ENCODE measurements at regions not wholly inside any gene's neighbourhood (a gene's known extent, or its start where the extent isn't known, plus 50 kb on each side); places are given as distances from the start of the nearest gene placed in this dataset.

DNA sequence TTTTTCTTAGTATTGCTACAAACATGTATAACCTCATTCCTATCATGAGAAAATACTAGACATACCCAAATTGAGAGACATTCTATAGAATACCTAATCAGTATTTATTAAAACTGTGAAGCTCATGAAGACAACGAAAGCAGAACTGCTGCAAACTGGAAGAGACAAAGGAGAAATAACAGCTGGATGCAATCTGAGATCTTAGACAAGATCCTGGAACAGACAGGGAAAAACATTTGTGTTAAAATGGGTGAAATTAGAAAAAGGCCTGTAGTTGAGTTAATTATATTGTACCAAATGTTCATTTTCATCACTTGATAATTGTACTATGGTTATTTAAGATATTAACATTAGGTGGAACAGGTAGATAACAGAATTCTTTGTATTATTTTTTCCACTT, 392.0 kb downstream of the PLPP3 start:
- no peak overlapping the region for H3K27ac ChIP-seq (ENCODE audit: low read depth in 1 of 2, low read length in 2 of 2)
- H3K9me3 ChIP-seq (ENCODE audit: control insufficient read depth, low read length), result no peaks in the 10 kb centered on the region
- no peaks in the 10 kb centered on the region for H3K4me1 ChIP-seq (ENCODE audit: control insufficient read depth in 1 of 2, insufficient read depth in 2 of 2, low read length in 2 of 2)
- no peak for DNase-seq
- no peak for ATAC-seq (ENCODE audit: low FRiP score)
- intact Hi-C loops (cut with DNase I), result no loop called here
- WGBS, 2 donors, result 80 to 86% methylated on average over 1 of the region's 1 CpG
- H3K4me3 ChIP-seq (ENCODE audit: low read length in 2 of 2), result no peak overlapping the region
- no peaks in the 10 kb centered on the region for H3K27me3 ChIP-seq (ENCODE audit: control insufficient read depth in 1 of 2, insufficient read depth in 2 of 2, low read length in 1 of 2)
- H3K36me3 ChIP-seq (ENCODE audit: control insufficient read depth in 1 of 2, insufficient read depth in 2 of 2, low read length in 1 of 2), result no peaks in the 10 kb centered on the region

DNA sequence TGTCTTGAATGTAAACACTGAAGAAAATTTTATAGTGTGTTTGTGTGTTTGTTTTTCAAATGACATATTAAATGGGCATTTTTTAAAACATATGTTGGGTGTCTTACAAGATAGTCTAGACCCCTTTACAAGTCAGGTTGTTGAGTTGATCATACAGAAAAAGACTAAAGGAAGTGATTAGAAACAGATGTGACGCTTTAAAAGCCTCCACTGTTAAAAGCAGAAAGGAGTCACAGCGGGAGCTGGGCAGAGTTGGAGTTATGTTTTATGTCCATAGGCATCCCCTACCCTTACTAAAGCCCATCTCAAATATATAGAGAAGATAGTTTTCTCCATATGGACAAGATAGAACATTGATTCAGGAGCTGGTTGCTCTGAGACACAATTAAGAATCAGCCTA, 393.9 kb downstream of the PLPP3 start:
- no peaks in the 10 kb centered on the region for H3K36me3 ChIP-seq (ENCODE audit: control insufficient read depth in 1 of 2, insufficient read depth in 2 of 2, low read length in 1 of 2)
- intact Hi-C loops (cut with DNase I), result no loop called here
- 92 to 97% methylated on average over 2 of the region's 2 CpGs for WGBS, 2 donors
- H3K27ac ChIP-seq (ENCODE audit: low read depth in 1 of 2, low read length in 2 of 2), result no peak overlapping the region
- no peak for DNase-seq
- ATAC-seq (ENCODE audit: low FRiP score), result no peak
- H3K4me3 ChIP-seq (ENCODE audit: low read length in 2 of 2), result no peak overlapping the region
- H3K4me1 ChIP-seq (ENCODE audit: control insufficient read depth in 1 of 2, insufficient read depth in 2 of 2, low read length in 2 of 2), result no peaks in the 10 kb centered on the region
- H3K27me3 ChIP-seq (ENCODE audit: control insufficient read depth in 1 of 2, insufficient read depth in 2 of 2, low read length in 1 of 2), result no peaks in the 10 kb centered on the region
- no peaks in the 10 kb centered on the region for H3K9me3 ChIP-seq (ENCODE audit: control insufficient read depth, low read length)

DNA sequence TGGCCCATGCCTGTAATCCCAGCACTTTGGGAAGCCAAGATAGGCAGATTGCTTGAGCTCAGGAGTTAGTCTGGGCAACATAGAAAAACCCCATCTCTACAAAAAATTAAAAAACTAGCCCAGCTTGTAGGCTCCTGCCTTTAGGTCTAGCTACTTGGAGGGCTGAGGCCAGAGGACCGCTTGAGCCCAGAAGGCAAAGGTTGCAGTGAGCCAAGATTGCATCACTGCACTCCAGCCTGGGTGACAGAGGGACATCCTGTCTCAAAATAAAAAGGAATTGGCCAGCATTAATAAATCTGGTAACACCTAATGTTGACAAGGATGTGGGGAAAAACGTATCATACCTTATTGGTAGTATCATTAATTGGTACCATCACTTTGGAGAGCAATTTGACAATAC, 396.2 kb downstream of the PLPP3 start:
- DNase-seq, result no peak
- Histone ChIP-seq H3K27me3 (ENCODE audit: control insufficient read depth in 1 of 2, insufficient read depth in 2 of 2, low read length in 1 of 2) (no peaks in the 10 kb centered on the region), H3K4me3 (ENCODE audit: low read length in 2 of 2) (no peak overlapping the region), H3K36me3 (ENCODE audit: control insufficient read depth in 1 of 2, insufficient read depth in 2 of 2, low read length in 1 of 2) (no peaks in the 10 kb centered on the region), H3K9me3 (ENCODE audit: control insufficient read depth, low read length) (no peaks in the 10 kb centered on the region), H3K4me1 (ENCODE audit: control insufficient read depth in 1 of 2, insufficient read depth in 2 of 2, low read length in 2 of 2) (no peaks in the 10 kb centered on the region), H3K27ac (ENCODE audit: low read depth in 1 of 2, low read length in 2 of 2) (no peak overlapping the region)
- intact Hi-C loops (cut with DNase I), result no loop called here
- WGBS, 2 donors, result 90 to 97% methylated on average over 2 of the region's 2 CpGs
- ATAC-seq (ENCODE audit: low FRiP score), result no peak

DNA sequence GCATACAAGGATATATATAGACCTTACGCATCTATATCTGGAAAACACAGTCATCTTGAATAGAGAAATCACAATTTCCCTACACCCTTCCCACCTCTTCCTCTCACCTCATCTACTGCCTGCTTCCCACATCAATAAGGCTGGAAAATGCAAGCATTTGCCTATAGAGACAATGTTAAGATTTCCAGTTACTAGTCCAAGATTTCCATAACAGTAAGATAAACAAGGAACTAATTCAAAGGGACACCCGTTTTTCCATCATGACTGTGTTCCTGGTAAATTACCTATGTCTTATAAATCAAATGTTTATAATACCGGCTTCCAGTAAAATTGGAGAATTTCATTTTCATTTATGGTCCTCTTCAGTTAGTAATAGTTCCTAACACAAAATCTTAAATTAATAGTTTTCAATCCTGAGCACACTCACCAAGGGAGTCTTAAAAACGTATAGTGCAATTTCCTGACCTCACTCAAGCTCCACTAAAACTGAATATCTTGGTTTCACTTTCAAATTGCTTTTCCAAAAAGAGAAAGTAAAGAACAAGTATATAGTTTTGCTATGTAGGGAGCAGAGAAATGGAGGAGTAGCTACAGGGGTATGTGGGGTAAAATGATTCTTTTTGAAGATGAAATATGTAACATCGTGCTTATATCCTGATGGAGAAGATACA, 398.7 kb downstream of the PLPP3 start:
- H3K4me1 ChIP-seq (ENCODE audit: control insufficient read depth in 1 of 2, insufficient read depth in 2 of 2, low read length in 2 of 2), result no peaks in the 10 kb centered on the region
- ATAC-seq (ENCODE audit: low FRiP score) (no peak), DNase-seq (no peak)
- WGBS, 2 donors, result 45 to 48% methylated on average over 5 of the region's 5 CpGs
- intact Hi-C loops (cut with DNase I), result no loop called here
- no peak overlapping the region for H3K27ac ChIP-seq (ENCODE audit: low read depth in 1 of 2, low read length in 2 of 2)
- H3K4me3 ChIP-seq (ENCODE audit: low read length in 2 of 2), result peak overlapping the region; percentile 26 to 32
- no peaks in the 10 kb centered on the region for H3K27me3 ChIP-seq (ENCODE audit: control insufficient read depth in 1 of 2, insufficient read depth in 2 of 2, low read length in 1 of 2)
- no peaks in the 10 kb centered on the region for H3K36me3 ChIP-seq (ENCODE audit: control insufficient read depth in 1 of 2, insufficient read depth in 2 of 2, low read length in 1 of 2)
- no peaks in the 10 kb centered on the region for H3K9me3 ChIP-seq (ENCODE audit: control insufficient read depth, low read length)

DNA sequence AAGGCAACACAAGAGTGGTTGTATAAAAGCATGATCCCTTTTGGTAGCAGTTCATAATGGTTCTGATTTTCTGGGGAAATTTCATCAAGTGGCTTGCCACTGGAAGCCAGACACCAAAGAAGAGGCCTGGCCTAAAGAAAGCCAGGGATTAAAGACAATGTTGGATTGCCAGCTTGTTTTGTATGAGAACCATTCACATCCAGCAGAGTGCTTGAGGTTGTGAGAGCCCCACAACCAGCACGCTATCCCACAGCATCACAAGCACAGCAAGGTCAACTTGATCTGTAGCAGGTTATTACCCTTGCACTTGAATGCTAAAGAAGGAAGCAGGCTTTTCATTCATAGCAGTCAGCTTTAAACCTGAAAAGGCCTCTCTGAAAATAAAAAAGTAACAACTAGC, 399.8 kb downstream of the PLPP3 start:
- ATAC-seq (ENCODE audit: low FRiP score), result no peak
- H3K9me3 ChIP-seq (ENCODE audit: control insufficient read depth, low read length), result no peaks in the 10 kb centered on the region
- WGBS, 2 donors, result 96 to 100% methylated on average over 1 of the region's 1 CpG

DNA sequence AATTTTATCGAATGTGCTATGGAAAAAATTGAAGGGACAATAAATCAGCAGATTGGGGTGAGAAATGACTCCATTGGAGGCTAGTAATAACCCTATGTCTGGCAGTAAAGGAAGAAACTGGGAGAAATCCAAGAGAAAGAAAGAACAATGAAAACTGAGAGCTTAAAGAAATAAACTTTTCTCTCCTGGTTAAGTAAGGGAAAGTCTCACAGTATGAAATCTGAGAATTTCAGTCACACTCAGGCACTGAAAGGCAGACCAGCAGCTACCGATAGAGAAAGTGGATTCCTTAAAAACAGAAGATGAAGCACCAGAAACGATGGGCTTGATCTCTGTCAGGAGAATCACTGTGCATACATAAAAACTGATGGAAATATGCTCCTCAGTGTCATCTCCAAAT, 404.2 kb downstream of the PLPP3 start:
- 9 to 17% methylated on average over 3 of the region's 3 CpGs for WGBS, 2 donors
- no peak overlapping the region for H3K27ac ChIP-seq (ENCODE audit: low read depth in 1 of 2, low read length in 2 of 2)
- intact Hi-C loops (cut with DNase I), result loop anchor here in 1 of 2 donors (10.0 kb wide), 2 partner anchors 200 to 400 kb away; partner anchors contain the start of gene PLPP3
- H3K4me3 ChIP-seq (ENCODE audit: low read length in 2 of 2), result no peak overlapping the region
- H3K9me3 ChIP-seq (ENCODE audit: control insufficient read depth, low read length), result no peaks in the 10 kb centered on the region
- ATAC-seq (ENCODE audit: low FRiP score) (no peak), DNase-seq (no peak)
- no peaks in the 10 kb centered on the region for H3K36me3 ChIP-seq (ENCODE audit: control insufficient read depth in 1 of 2, insufficient read depth in 2 of 2, low read length in 1 of 2)
- H3K4me1 ChIP-seq (ENCODE audit: control insufficient read depth in 1 of 2, insufficient read depth in 2 of 2, low read length in 2 of 2), result peaks cover 2% of the 10 kb centered on the region in 2 donors
- H3K27me3 ChIP-seq (ENCODE audit: control insufficient read depth in 1 of 2, insufficient read depth in 2 of 2, low read length in 1 of 2), result no peaks in the 10 kb centered on the region

More for the DNA sequence above, 399.8 kb downstream of the PLPP3 start:
- Histone ChIP-seq H3K36me3 (ENCODE audit: control insufficient read depth in 1 of 2, insufficient read depth in 2 of 2, low read length in 1 of 2) (no peaks in the 10 kb centered on the region), H3K4me1 (ENCODE audit: control insufficient read depth in 1 of 2, insufficient read depth in 2 of 2, low read length in 2 of 2) (no peaks in the 10 kb centered on the region), H3K4me3 (ENCODE audit: low read length in 2 of 2) (no peak overlapping the region), H3K27me3 (ENCODE audit: control insufficient read depth in 1 of 2, insufficient read depth in 2 of 2, low read length in 1 of 2) (no peaks in the 10 kb centered on the region), H3K27ac (ENCODE audit: low read depth in 1 of 2, low read length in 2 of 2) (no peak overlapping the region)
- DNase-seq, result no peak
- intact Hi-C loops (cut with DNase I), result loop anchor here in 1 of 2 donors (10.0 kb wide), 2 partner anchors 195 to 395 kb away; partner anchors contain the start of gene PLPP3

DNA sequence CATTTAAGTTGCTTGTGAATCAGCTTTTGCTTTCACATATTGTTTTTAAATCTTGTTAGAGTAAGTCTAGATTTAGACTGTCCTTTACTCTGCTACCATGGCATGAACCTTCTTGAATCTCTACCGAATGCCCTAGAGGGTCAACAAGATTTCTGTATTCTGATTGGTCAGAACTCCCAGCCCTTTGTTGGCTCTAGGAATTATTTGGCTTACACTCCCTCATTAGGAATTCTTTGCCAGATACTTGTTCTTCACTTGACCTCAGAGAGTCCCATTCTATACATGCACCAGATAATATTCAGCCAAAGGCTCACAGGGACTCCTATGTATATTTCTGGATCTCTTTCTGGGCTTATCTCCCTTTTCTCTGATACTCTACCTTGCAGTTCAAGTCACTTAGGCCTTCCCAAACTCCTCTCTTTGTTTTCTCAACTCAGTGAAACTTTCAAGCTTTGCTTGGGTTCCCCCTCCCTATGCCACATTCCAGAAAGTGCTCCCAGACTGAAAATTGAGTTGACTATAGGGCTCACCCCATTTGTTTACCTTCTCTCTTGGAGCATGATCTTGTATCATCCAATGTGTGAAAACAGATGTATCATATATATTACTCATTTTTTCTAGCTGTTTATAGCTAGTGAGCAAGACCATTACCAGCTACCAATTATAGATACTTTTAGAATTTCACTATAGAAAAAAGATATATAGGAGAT, 405.0 kb downstream of the PLPP3 start:
- DNase-seq (no peak), ATAC-seq (ENCODE audit: low FRiP score) (no peak)
- intact Hi-C loops (cut with DNase I), result loop anchor here in 1 of 2 donors (10.0 kb wide), 2 partner anchors 200 to 400 kb away; partner anchors contain the start of gene PLPP3
- H3K4me3 ChIP-seq (ENCODE audit: low read length in 2 of 2), result no peak overlapping the region
- no peaks in the 10 kb centered on the region for H3K36me3 ChIP-seq (ENCODE audit: control insufficient read depth in 1 of 2, insufficient read depth in 2 of 2, low read length in 1 of 2)
- no peaks in the 10 kb centered on the region for H3K27me3 ChIP-seq (ENCODE audit: control insufficient read depth in 1 of 2, insufficient read depth in 2 of 2, low read length in 1 of 2)
- H3K4me1 ChIP-seq (ENCODE audit: control insufficient read depth in 1 of 2, insufficient read depth in 2 of 2, low read length in 2 of 2), result peaks cover 2% of the 10 kb centered on the region in 2 donors
- WGBS, 2 donors, result 21 to 22% methylated on average over 1 of the region's 1 CpG
- no peak overlapping the region for H3K27ac ChIP-seq (ENCODE audit: low read depth in 1 of 2, low read length in 2 of 2)
- no peaks in the 10 kb centered on the region for H3K9me3 ChIP-seq (ENCODE audit: control insufficient read depth, low read length)

DNA sequence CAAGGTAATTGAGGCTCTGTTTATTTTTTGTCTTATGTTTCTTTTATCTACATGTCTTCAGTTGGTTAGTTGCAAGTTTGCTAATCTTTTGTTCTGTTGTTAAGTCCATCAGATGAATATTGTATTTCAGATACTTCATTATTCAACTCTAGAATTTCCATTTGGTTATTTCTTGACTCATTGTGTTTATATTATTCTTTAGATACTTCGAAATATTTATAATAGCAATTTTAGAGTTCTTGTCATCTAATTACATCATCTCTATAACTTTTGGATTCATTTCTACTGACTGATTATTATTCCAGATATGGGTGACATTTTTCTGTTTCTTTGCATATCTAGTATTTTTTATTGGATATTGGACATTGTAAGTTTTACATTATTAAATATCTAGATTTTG, 405.6 kb downstream of the PLPP3 start:
- Histone ChIP-seq H3K36me3 (ENCODE audit: control insufficient read depth in 1 of 2, insufficient read depth in 2 of 2, low read length in 1 of 2) (no peaks in the 10 kb centered on the region), H3K4me3 (ENCODE audit: low read length in 2 of 2) (no peak overlapping the region), H3K27ac (ENCODE audit: low read depth in 1 of 2, low read length in 2 of 2) (no peak overlapping the region), H3K4me1 (ENCODE audit: control insufficient read depth in 1 of 2, insufficient read depth in 2 of 2, low read length in 2 of 2) (peaks cover 2% of the 10 kb centered on the region in 2 donors), H3K9me3 (ENCODE audit: control insufficient read depth, low read length) (no peaks in the 10 kb centered on the region), H3K27me3 (ENCODE audit: control insufficient read depth in 1 of 2, insufficient read depth in 2 of 2, low read length in 1 of 2) (no peaks in the 10 kb centered on the region)
- no peak for ATAC-seq (ENCODE audit: low FRiP score)
- intact Hi-C loops (cut with DNase I), result loop anchor here in 1 of 2 donors (10.0 kb wide), 2 partner anchors 201 to 401 kb away; partner anchors contain the start of gene PLPP3
- no peak for DNase-seq
- 4% methylated on average over 1 of the region's 1 CpG for WGBS, 2 donors

DNA sequence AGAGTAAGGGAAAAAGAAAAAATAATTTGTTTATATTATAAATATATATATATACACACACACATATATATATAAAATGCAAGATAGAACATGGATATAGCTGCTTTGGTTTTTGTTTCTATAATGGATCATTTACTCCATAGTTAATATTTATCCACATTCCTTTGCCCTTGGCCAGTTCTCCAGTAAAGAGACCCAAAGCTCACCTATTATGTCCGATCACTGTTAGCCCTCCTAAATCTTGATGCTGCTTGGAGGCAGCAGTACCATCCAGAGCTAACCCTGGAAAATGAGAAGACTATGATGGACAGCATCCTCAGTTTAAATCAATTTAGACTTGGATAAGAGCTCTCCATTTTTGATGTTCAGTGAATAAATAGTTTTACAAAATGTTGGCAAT, 407.7 kb downstream of the PLPP3 start:
- Histone ChIP-seq H3K9me3 (ENCODE audit: control insufficient read depth, low read length) (no peaks in the 10 kb centered on the region), H3K36me3 (ENCODE audit: control insufficient read depth in 1 of 2, insufficient read depth in 2 of 2, low read length in 1 of 2) (no peaks in the 10 kb centered on the region), H3K27me3 (ENCODE audit: control insufficient read depth in 1 of 2, insufficient read depth in 2 of 2, low read length in 1 of 2) (no peaks in the 10 kb centered on the region), H3K4me1 (ENCODE audit: control insufficient read depth in 1 of 2, insufficient read depth in 2 of 2, low read length in 2 of 2) (peaks cover 2% of the 10 kb centered on the region in 2 donors), H3K27ac (ENCODE audit: low read depth in 1 of 2, low read length in 2 of 2) (no peak overlapping the region), H3K4me3 (ENCODE audit: low read length in 2 of 2) (no peak overlapping the region)
- 86 to 91% methylated on average over 1 of the region's 1 CpG for WGBS, 2 donors
- DNase-seq (no peak), ATAC-seq (ENCODE audit: low FRiP score) (no peak)
- intact Hi-C loops (cut with DNase I), result loop anchor here in 1 of 2 donors (10.0 kb wide), 2 partner anchors 203 to 403 kb away; partner anchors contain the start of gene PLPP3

Data from aorta (tissue), 5 donors.